ENCODE measurements at regions not wholly inside any gene's neighbourhood (a gene's known extent, or its start where the extent isn't known, plus 50 kb on each side); places are given as distances from the start of the nearest gene placed in this dataset.

DNA sequence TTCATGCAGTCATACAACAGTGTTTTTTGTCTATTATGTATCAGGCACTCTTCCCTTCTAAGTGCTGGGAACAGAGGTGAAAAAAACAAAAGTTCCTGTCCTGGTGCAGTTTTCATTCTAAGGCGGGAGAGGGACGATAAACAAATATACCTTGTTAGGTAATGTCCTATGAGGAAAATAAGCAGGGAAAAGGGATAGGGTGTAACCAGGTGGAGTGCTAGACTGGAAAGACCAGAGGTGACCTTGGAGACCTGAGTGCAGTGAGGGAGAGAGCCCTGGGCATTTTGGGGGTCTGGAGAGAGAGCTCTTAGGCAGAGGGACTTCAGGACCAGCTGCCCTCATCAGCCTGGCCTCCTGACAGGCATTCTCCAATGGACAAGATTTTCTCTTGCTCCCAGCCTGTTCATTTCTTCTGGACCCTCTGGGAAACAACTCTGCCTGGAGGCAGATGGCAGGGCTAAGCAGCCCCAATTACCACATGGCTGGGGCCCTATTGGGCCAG, 97.2 kb upstream of the TJP1 start:
- DNase-seq (ENCODE audit: low read depth): no peak

DNA sequence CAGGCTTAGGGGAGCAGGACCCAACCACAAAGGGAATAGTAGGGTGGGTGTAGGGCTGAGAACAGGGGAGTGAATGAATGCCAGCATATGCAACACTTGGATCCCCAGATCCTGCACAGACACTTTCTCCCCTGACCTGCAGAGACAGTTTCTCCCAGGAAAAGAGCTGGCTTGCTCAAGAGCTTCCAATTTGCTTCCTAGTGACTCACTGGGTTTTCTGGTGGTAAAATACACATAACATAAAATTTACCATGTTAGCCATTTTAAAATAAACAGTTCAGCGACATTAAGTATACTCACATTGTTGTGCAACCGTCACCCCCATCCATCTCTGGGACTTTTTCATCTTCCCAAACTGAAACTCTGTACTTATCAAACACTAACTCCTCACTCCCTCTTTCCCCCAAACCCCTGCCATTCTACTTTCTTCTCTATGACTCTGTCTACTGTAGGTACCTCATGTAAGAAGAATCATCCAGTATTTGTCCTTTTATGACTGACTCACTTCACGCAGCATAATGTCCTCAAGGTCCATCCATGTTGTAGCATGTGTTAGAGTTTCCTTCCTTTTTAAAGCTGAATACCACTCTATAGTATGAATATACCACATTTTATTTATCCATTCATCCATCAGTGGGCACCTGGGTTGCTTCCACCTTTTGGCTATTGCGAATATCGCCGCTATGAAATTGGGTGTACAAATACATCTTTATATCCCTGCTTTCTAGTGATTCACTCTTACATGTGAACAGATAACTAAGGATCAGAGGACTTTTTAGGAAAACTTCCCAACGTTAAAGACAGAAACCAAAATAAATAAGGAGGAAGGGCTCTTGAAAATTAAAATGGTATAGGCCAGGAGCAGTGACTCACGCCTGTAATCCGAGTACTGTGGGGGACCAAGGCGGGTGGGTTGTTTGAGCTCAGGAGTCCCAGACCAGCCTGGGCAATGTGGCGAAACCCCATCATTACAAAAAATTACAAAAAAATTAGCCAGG, 95.6 kb upstream of the TJP1 start:
- no peak for DNase-seq (ENCODE audit: low read depth)

DNA sequence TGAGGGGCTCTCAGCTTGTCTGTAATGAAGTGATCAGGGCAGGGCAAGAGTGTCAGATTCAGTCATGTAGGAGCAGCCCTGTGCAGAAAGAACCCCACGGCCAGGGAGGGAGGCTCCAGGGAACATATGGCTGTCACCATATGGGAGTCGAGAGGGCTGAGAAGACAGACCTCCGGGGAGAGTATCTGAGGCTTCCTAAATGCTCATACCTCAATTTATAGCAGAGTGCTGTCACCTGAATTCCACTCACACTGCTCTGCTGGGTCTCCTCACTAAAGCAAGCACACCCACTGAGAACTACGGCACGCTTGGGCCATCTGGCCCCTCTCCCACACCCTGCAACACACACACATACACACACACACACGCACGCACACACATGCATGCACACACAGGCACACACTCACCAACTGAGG, 92.3 kb upstream of the TJP1 start:
- no peak for DNase-seq (ENCODE audit: low read depth)

- no peak for DNase-seq (ENCODE audit: low read depth)
Observed at GRCh38 chr15:29913528-29914135, 91.4 kb upstream of the TJP1 start.

DNA sequence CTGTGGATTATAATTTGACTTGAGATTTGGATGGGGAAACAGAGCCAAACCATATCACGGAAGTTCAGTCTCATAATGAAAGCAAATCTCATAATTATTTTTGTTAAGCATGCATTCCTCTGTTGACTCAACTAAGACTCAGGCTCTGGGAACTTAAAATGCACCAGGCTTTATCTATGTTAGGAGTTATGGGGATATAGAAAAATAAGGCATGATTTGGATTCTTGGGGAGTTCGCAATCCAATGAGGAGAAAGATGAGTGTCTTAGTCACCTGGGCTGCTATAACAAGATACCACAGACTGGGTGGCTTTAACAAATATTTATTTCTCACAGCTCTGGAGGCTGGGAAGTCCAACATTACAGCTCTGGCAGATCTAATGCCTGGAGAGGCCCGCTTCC, 89.4 kb upstream of the TJP1 start:
- DNase-seq (ENCODE audit: low read depth): no peak

- no peak for DNase-seq (ENCODE audit: low read depth)
Observed at GRCh38 chr15:29910068-29910467, 87.8 kb upstream of the TJP1 start.

- DNase-seq (ENCODE audit: low read depth): no peak
Observed at GRCh38 chr15:29904757-29905417, 82.6 kb upstream of the TJP1 start.

GRCh38 chr15:29903785-29904464, 81.7 kb upstream of the TJP1 start:
- no peak for DNase-seq (ENCODE audit: low read depth)

GRCh38 chr15:29903028-29903427, 80.8 kb upstream of the TJP1 start:
- no peak for DNase-seq (ENCODE audit: low read depth)

- DNase-seq (ENCODE audit: low read depth): no peak
Observed at GRCh38 chr15:29900237-29901189, 78.2 kb upstream of the TJP1 start.

DNA sequence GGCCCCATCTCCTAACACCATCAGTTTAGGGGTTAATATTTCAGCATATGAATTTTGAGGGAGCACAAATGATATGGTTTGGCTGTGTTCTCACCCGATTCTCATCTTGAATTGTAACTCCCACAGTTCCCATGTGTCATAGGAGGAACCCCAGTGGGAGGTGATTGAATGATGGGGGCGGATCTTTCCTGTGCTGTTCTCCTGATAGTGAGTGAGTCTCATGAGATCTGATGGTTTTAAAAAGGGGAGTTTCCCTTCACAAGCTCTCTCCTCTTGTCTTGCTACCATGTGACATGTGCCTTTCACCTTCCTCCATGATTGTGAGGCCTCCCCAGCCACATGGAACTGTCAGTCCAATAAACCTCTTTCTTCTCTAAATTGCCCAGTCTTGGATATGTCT, 73.8 kb upstream of the TJP1 start:
- DNase-seq (ENCODE audit: low read depth): no peak

- DNase-seq (ENCODE audit: low read depth): no peak
Observed at GRCh38 chr15:29891096-29891457, 68.8 kb upstream of the TJP1 start.

GRCh38 chr15:29890336-29891095, 68.2 kb upstream of the TJP1 start:
- no peak for DNase-seq (ENCODE audit: low read depth)

GRCh38 chr15:29889542-29890329, 67.5 kb upstream of the TJP1 start:
- DNase-seq (ENCODE audit: low read depth): no peak

GRCh38 chr15:29888646-29889045, 66.4 kb upstream of the TJP1 start:
- DNase-seq (ENCODE audit: low read depth): no peak

DNA sequence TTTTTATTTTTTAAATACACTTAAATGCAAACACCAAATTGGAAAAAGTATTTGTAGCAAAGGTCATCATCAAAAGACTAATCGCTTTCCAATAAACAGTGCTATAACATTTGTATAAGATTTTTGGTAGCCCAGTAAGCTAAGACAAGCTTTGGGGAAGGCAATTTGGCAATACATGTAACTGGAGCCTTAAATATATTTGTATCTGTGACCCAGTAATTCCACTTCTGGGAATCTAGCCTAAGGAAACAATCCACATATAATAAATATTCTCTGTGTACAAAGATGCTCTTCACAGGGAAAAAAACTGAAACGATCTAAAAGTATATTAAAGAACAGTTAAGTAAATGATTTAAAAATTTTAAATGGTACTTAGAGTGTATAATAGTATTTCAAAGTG, 65.5 kb upstream of the TJP1 start:
- no peak for DNase-seq (ENCODE audit: low read depth)

GRCh38 chr15:29885183-29885582, 62.9 kb upstream of the TJP1 start:
- no peak for DNase-seq (ENCODE audit: low read depth)

DNA sequence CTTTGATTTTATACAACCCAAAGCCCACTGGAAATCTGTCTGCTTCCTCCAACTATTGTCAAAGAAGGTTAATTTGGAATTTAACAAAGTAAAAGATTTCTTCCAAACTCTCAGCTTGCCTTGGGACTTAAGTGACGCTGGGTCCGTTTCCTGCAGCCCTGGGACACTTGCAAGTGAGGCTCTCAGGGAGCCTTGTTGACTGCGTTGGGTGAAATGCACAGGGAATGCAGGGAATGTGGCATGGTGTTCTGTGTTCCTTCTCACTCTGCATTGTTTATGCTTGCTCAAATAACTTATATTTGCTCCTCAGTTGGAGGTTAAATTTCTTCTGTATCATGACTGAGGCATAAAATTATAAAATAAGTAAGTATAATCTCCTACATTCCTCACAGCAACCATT, 60.9 kb upstream of the TJP1 start:
- DNase-seq (ENCODE audit: low read depth): no peak

- DNase-seq (ENCODE audit: low read depth): no peak
Observed at GRCh38 chr15:29880886-29881285, 58.6 kb upstream of the TJP1 start.
